ENCODE measurements at regions not wholly inside any gene's neighbourhood (a gene's known extent, or its start where the extent isn't known, plus 50 kb on each side); places are given as distances from the start of the nearest gene placed in this dataset.

DNA sequence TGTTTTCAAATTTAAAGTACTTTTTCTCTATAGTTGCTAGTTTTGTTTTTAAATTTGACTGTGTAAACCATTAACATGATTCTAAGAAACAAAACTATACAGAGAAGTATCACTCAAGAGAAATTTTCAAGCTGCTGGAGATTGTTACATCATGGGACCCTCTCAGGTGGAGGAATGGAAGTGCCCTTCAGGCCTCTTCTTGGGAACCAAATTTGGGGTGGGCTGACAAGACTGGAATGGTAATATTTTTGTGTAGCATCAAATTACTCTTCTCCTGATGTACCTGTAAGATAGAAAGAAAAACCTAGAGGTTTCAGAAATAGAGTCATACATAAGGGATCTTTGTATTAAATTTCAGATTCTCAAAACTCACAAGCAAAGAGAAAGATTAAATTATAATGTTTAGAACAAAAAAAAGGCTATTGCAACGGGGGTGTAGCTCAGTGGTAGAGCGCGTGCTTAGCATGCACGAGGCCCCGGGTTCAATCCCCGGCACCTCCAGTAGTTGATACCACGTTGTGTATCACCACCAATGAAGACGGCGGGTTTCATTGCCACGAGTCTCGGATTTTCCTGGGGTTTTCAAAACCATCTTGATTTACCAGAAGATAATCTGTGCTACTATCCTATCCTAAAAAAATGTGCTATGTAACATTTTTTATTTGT lies 193.7 kb downstream of the GPX5 start:
- no peak for DNase-seq
- no peak for ATAC-seq (ENCODE audit: low FRiP score in 2 of 2)
- Histone ChIP-seq H3K27ac (no peak overlapping the region), H3K4me1 (no peaks in the 10 kb centered on the region), H3K9me3 (no peaks in the 10 kb centered on the region), H3K36me3 (no peaks in the 10 kb centered on the region), H3K27me3 (no peaks in the 10 kb centered on the region), H3K4me3 (no peak overlapping the region)
- WGBS, 2 donors = 14 to 24% methylated on average over 11 of the region's 11 CpGs
- TF ChIP-seq POLR2A (IDR thresholded peaks at IDR 0.05) = no peak
- TF ChIP-seq POLR2AphosphoS5 (IDR thresholded peaks at IDR 0.05) = no peak
- TF ChIP-seq, protein P1, sequence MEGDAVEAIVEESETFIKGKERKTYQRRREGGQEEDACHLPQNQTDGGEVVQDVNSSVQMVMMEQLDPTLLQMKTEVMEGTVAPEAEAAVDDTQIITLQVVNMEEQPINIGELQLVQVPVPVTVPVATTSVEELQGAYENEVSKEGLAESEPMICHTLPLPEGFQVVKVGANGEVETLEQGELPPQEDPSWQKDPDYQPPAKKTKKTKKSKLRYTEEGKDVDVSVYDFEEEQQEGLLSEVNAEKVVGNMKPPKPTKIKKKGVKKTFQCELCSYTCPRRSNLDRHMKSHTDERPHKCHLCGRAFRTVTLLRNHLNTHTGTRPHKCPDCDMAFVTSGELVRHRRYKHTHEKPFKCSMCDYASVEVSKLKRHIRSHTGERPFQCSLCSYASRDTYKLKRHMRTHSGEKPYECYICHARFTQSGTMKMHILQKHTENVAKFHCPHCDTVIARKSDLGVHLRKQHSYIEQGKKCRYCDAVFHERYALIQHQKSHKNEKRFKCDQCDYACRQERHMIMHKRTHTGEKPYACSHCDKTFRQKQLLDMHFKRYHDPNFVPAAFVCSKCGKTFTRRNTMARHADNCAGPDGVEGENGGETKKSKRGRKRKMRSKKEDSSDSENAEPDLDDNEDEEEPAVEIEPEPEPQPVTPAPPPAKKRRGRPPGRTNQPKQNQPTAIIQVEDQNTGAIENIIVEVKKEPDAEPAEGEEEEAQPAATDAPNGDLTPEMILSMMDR (IDR thresholded peaks at IDR 0.05) = no peak
- no peak for TF ChIP-seq EP300 (IDR thresholded peaks at IDR 0.05)

DNA sequence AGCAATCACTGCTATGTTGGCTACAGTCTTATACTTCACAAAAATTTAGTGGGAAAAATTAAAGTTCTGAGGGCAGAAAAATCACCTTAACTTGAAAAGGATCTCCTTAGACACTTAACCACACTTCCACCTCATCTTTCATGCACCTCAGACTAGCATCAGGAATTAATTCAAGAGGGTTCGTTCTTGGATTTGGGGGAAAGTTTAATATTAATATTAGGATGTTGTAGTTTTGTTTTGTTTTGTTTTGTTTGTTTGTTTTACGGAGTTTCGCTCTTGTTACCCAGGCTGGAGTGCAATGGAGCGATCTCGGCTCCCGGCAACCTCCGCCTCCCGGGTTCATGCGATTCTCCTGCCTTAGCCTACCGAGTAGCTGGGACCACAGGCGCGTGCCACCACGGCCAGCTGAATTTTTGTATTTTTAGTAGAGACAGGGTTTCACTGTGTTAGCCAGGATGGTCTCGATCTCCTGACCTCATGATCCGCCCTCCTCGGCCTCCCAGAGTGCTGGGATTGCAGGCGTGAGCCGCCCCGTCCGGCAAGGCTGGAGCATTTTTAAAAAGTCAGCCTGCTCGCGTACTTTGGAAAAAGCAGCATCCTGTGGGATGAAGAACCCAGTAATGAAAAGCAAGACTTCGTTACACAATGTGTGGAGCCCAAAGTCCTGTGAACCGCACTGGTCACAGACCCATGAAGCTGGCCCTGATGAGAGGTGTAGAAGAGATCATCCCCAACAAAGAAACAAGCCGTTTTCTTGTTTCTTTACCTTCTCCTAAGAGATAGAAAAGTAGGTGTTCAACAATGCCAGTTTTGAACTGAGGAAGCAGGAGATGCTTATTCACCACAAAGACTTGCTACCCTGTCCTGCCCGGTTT lies 194.9 kb downstream of the GPX5 start:
- WGBS, 2 donors = 56 to 72% methylated on average over 26 of the region's 26 CpGs
- Histone ChIP-seq H3K4me1 (no peaks in the 10 kb centered on the region), H3K9me3 (no peaks in the 10 kb centered on the region), H3K4me3 (no peak overlapping the region), H3K27me3 (no peaks in the 10 kb centered on the region), H3K27ac (no peak overlapping the region), H3K36me3 (no peaks in the 10 kb centered on the region)
- TF ChIP-seq POLR2A (IDR thresholded peaks at IDR 0.05) = no peak
- TF ChIP-seq EP300 (IDR thresholded peaks at IDR 0.05) = no peak
- no peak for TF ChIP-seq POLR2AphosphoS5 (IDR thresholded peaks at IDR 0.05)
- TF ChIP-seq, protein P1 (IDR thresholded peaks at IDR 0.05) = no peak
- DNase-seq (no peak), ATAC-seq (ENCODE audit: low FRiP score in 2 of 2) (no peak)

DNA sequence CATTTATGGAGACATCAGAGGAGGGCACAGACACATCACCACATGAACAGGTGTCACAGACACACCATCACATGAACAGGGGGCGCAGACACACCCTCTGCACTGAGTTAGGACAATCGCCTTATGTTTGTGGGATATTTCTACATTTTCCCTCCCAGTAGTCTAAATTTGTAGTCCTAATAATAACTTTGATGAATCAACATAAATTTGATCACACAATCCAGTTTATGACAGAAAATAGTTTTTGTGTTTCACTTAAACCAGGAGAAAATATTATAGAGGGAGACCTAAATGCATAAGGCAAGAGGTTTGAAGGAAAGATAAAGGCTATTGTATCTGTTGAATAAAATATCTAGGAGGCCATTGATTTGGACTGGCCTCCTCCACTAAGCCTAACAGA lies 195.7 kb downstream of the GPX5 start:
- H3K4me3 ChIP-seq = no peak overlapping the region
- no peaks in the 10 kb centered on the region for H3K9me3 ChIP-seq
- no peaks in the 10 kb centered on the region for H3K4me1 ChIP-seq
- no peak overlapping the region for H3K27ac ChIP-seq
- no peaks in the 10 kb centered on the region for H3K36me3 ChIP-seq
- no peak for ATAC-seq (ENCODE audit: low FRiP score in 2 of 2)
- TF ChIP-seq POLR2AphosphoS5 (IDR thresholded peaks at IDR 0.05) (no peak), EP300 (IDR thresholded peaks at IDR 0.05) (no peak), POLR2A (IDR thresholded peaks at IDR 0.05) (no peak)
- TF ChIP-seq, protein P1 (IDR thresholded peaks at IDR 0.05) = no peak
- DNase-seq = no peak
- 74 to 83% methylated on average over 2 of the region's 2 CpGs for WGBS, 2 donors
- no peaks in the 10 kb centered on the region for H3K27me3 ChIP-seq

DNA sequence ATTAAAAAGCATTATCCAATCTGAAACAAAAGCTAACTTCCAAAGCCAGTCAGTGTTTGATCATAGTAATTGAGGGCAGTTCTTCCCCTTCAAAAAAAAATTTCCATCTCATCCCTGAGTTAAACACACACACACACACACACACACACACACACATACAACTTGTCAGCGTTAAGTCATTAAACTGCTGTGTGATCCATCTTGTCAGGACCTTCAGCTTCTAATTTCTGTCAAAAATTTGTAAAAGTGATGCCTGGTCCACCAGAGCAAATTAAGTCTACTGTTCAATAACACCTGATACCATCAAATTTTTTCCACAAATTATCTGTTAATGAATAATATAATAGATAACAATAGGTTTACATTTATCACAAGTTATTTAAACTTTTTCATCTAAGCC lies 198.7 kb downstream of the GPX5 start:
- Histone ChIP-seq H3K27me3 (peaks cover 0 to 3% (median 0%) of the 10 kb centered on the region in 4 donors), H3K4me1 (peaks cover 0 to 9% (median 7%) of the 10 kb centered on the region in 4 donors), H3K4me3 (no peak overlapping the region), H3K27ac (no peak overlapping the region), H3K9me3 (no peaks in the 10 kb centered on the region), H3K36me3 (no peaks in the 10 kb centered on the region)
- DNase-seq (no peak), ATAC-seq (ENCODE audit: low FRiP score in 2 of 2) (no peak)
- TF ChIP-seq, protein P1 (IDR thresholded peaks at IDR 0.05) = no peak
- no peak for TF ChIP-seq POLR2A (IDR thresholded peaks at IDR 0.05)
- TF ChIP-seq EP300 (IDR thresholded peaks at IDR 0.05) = no peak
- no peak for TF ChIP-seq POLR2AphosphoS5 (IDR thresholded peaks at IDR 0.05)
- 61 to 77% methylated on average over 1 of the region's 1 CpG for WGBS, 2 donors

All from upper lobe of left lung (tissue), 6 donors.